ENCODE measurements at regions not wholly inside any gene's neighbourhood (a gene's known extent, or its start where the extent isn't known, plus 50 kb on each side); places are given as distances from the start of the nearest gene placed in this dataset.

DNA sequence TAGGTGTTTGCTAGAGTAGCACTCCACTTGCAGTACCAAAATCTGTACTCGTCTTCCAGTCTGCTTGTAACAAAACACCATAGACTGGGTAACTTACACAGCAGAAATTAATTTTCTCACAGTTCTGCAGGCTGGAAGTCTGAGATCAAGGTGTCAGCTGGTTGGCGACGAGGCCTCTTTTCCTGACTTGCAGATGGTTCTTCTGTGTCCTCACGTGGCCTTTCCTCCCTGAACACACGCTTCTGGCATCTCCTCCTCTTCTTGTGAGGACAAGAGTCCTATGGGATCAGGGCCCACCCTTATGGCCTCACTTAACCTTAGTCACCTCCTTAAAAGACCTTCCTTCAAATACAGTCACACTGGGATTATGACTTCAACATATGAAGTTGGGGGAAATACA lies 493.5 kb upstream of the MYT1L start:
- TF ChIP-seq, protein P1, sequence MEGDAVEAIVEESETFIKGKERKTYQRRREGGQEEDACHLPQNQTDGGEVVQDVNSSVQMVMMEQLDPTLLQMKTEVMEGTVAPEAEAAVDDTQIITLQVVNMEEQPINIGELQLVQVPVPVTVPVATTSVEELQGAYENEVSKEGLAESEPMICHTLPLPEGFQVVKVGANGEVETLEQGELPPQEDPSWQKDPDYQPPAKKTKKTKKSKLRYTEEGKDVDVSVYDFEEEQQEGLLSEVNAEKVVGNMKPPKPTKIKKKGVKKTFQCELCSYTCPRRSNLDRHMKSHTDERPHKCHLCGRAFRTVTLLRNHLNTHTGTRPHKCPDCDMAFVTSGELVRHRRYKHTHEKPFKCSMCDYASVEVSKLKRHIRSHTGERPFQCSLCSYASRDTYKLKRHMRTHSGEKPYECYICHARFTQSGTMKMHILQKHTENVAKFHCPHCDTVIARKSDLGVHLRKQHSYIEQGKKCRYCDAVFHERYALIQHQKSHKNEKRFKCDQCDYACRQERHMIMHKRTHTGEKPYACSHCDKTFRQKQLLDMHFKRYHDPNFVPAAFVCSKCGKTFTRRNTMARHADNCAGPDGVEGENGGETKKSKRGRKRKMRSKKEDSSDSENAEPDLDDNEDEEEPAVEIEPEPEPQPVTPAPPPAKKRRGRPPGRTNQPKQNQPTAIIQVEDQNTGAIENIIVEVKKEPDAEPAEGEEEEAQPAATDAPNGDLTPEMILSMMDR (IDR thresholded peaks at IDR 0.05): no peak
- no peak for TF ChIP-seq POLR2A (IDR thresholded peaks at IDR 0.05)
